ENCODE measurements at regions not wholly inside any gene's neighbourhood (a gene's known extent, or its start where the extent isn't known, plus 50 kb on each side); places are given as distances from the start of the nearest gene placed in this dataset.
"Not testable (repeated sequence)": the region's sequence is repeated elsewhere in the genome, so short reads cannot be mapped to it uniquely, and the experiment has no call there.

DNA sequence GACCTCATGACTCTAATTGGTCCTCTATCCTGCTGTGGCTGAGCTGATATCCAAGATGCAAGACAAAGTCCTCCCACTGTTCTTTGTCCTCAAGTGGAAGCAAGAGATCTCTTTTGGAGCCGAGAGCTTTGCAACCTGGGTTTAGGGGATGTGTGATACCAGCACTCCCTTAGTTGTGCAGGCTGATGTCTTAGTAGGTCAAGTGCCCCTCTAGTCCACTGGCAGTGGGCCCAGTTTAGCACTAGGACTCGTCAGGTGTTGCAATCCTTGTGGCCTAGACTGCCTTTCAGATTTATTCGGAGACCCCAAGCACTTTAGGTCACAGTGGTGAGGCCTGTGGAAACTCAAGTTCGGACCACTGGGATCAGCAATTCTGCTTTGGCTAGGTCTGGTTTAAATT lies 64.0 kb downstream of the GPRASP3 start:
- TF ChIP-seq, protein P1, sequence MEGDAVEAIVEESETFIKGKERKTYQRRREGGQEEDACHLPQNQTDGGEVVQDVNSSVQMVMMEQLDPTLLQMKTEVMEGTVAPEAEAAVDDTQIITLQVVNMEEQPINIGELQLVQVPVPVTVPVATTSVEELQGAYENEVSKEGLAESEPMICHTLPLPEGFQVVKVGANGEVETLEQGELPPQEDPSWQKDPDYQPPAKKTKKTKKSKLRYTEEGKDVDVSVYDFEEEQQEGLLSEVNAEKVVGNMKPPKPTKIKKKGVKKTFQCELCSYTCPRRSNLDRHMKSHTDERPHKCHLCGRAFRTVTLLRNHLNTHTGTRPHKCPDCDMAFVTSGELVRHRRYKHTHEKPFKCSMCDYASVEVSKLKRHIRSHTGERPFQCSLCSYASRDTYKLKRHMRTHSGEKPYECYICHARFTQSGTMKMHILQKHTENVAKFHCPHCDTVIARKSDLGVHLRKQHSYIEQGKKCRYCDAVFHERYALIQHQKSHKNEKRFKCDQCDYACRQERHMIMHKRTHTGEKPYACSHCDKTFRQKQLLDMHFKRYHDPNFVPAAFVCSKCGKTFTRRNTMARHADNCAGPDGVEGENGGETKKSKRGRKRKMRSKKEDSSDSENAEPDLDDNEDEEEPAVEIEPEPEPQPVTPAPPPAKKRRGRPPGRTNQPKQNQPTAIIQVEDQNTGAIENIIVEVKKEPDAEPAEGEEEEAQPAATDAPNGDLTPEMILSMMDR (conservative IDR thresholded peaks at IDR 0.05; ENCODE audit: control insufficient read depth, insufficient read depth, low read depth, low read length): no peak
- H3K4me3 ChIP-seq (ENCODE audit: control insufficient read depth, low read depth, low read length): no peak overlapping the region
- DNase-seq (ENCODE audit: low read depth): no peak

- DNase-seq (ENCODE audit: low read depth): no peak
- TF ChIP-seq, protein P1 (conservative IDR thresholded peaks at IDR 0.05; ENCODE audit: control insufficient read depth, insufficient read depth, low read depth, low read length): no peak
Measured at GRCh38 chrX:102787283-102787682, 66.7 kb downstream of the GPRASP3 start.

GRCh38 chrX:102808336-102808735 lies 87.8 kb downstream of the GPRASP3 start:
- DNase-seq (ENCODE audit: low read depth): peak; percentile 76
- TF ChIP-seq, protein P1 (conservative IDR thresholded peaks at IDR 0.05; ENCODE audit: control insufficient read depth, insufficient read depth, low read depth, low read length): no peak
- no peak overlapping the region for H3K4me3 ChIP-seq (ENCODE audit: control insufficient read depth, low read depth, low read length)

More at GRCh38 chrX:102787283-102787682, 66.7 kb downstream of the GPRASP3 start:
- no peak overlapping the region for H3K4me3 ChIP-seq (ENCODE audit: control insufficient read depth, low read depth, low read length)

GRCh38 chrX:102818269-102818668 lies 97.7 kb downstream of the GPRASP3 start:
- not testable (repeated sequence) for H3K4me3 ChIP-seq (ENCODE audit: control insufficient read depth, low read depth, low read length); DNase-seq (ENCODE audit: low read depth)

- H3K4me3 ChIP-seq (ENCODE audit: control insufficient read depth, low read depth, low read length): no peak overlapping the region
- TF ChIP-seq, protein P1 (conservative IDR thresholded peaks at IDR 0.05; ENCODE audit: control insufficient read depth, insufficient read depth, low read depth, low read length): no peak
- peak; percentile 70 for DNase-seq (ENCODE audit: low read depth)
Measured at GRCh38 chrX:102832661-102833060, 104.4 kb upstream of the RAB40AL start.

DNA sequence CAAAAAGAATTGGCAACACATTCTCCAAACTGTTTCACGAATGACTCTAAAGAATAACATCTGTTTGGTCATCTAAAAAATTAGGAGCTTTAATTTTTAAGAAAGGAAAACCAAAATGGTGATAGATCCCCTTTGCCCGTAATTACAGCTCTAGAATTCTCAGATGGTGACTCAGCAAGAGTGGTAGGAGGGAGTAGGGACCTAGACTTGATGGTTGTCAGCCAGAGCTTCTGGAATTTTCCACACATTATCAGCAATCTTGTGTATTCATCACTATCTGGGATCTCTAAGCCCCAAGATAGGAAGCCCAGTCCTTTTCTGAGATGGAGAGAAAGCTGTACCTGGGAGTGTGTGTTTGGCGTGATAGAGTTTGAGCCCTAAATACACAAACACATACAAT lies 103.9 kb upstream of the RAB40AL start:
- peak; percentile 34 for DNase-seq (ENCODE audit: low read depth)
- H3K4me3 ChIP-seq (ENCODE audit: control insufficient read depth, low read depth, low read length): no peak overlapping the region
- TF ChIP-seq, protein P1 (conservative IDR thresholded peaks at IDR 0.05; ENCODE audit: control insufficient read depth, insufficient read depth, low read depth, low read length): no peak

DNA sequence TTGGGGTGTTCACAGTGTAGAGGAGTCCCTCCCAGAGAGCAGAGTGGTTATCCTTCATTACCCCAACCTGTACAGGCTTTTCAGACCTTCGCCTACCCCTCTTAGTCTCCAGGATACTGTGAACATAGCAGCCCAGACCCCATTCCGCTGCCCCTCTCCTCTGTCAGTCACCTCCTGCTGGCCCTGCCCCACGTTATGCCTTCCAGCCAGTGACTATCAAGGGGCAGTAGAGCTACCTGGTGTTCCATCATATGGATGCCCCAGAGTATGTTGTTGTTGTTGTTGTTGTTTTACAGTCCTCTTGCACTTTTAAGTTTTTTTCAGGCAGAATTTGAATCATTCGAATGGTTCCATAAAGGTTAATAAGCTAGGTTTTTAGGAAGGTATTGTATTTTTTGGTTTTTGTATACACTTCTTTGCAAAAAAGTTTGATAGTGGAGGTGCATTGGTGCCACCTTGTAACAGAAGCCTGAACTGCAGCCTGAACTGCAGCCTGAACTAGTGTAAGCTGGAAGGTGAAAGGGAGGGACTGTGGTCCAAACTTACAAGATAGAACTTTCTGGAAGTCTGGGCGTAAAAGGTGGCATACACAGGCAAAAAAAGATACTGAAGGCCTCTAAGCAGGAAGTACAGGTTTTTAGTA lies 101.4 kb upstream of the RAB40AL start:
- H3K4me3 ChIP-seq (ENCODE audit: control insufficient read depth, low read depth, low read length): no peak overlapping the region
- DNase-seq (ENCODE audit: low read depth): peak; percentile 46
- TF ChIP-seq, protein P1 (conservative IDR thresholded peaks at IDR 0.05; ENCODE audit: control insufficient read depth, insufficient read depth, low read depth, low read length): peak; percentile 64
